GM18520 (cell line): ENCODE measurements at regions not wholly inside any gene's neighbourhood (a gene's known extent, or its start where the extent isn't known, plus 50 kb on each side); places are given as distances from the start of the nearest gene placed in this dataset.

Source experiments
- ATAC-seq: cut with Tn5 transposase; IDR thresholded peaks from one replicate; pipeline ENCODE4 v1.9.1; 2021; ENCODE audit not compliant: unreplicated experiment

- no peak for ATAC-seq
Measured at GRCh38 chr4:32470087-32470585, 1750.0 kb downstream of the PCDH7 start.

DNA sequence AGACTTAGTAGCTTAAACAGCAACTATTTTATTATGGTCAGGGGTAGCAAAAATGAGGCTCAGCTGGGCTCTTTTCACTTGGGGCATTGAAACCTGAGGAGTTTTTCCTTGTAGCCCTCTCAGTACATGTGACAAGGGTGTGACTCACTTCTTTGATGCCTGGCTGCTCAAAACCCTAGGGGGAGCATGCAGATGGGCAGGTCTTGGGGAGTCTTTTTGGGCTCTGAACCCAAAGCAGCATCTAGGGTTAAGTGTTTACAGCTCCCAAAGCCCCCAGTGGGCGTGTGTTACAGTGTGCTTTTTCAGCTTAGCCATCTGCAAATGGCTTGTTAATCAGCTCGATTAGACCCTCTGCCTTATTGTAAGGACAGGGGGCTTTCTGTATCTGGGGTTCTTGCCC, 1752.7 kb downstream of the PCDH7 start:
- no peak for ATAC-seq

GRCh38 chr4:32475710-32476109, 1755.5 kb downstream of the PCDH7 start:
- ATAC-seq, result no peak

DNA sequence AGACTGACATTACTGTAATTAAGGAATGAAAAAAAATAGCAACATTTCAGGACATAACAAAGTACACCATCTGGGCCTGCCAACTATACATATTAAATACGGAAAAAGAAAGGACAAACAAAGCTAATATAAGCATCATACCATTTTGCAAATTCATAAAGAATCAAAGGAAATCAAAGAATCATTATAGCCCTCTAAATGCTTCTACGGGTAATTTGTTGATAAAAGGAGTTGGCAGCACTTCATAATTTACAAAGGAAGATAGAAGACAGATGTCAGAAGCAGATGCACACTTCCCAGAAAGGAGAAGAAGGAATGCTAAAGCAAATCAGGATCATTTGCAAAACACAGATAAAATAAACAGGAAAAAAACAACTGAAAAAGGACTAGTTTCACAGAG, 1757.3 kb downstream of the PCDH7 start:
- ATAC-seq, result no peak

DNA sequence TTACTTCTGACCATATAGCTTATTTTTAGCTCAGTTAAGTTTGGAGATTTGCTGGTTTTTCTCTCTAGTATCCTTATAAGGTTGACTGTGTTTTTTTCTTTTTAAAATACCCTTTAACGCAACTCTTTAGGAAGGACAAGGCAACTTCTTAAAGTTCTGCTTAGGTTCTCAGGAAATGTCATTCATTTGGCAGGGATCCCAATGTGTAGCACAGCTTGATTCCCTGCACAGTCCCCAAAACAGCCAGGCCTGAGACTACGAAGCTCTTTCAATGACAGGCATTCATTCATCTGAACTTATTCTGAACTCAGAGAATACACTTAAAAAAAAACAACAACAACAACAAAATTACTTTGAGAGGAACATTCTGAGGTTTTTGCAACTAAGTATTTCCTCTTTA, 1765.8 kb downstream of the PCDH7 start:
- ATAC-seq, result no peak

DNA sequence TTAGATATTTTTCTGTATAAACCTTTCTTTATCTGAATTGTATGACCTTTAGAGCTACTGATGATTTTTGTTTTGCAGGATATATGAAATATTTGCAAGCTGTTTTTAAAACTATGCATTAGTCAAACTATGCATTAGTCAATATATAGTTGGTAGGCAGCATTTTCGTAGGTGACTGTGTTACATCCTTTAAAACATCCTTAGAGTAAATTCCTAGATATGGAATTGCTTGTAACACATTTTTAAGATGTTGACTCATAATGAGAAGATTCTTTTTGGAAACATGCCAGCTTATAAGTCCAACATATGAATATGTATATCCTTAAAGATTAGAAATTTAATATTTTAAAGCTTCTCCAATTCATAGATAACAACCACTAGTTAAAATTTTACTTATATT, 1768.5 kb downstream of the PCDH7 start:
- no peak for ATAC-seq

DNA sequence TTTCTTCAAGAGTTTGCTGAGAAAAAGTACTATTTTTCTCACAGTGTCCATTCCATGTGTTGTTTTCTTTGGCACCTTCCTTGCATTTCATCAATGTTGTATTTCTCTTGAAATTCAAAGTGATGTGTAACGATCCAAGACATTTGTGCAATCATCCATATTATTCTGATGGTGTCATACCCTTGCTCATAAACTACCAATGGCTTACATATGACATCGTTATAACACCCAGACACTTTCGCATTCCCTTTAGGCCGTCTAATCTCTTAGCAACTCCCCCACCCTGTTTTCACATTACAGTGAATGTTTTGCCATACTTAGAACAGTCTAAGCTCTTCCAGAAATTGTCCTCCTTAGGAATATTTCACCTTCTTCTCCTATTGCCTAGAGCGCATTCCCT, 1779.0 kb downstream of the PCDH7 start:
- no peak for ATAC-seq

DNA sequence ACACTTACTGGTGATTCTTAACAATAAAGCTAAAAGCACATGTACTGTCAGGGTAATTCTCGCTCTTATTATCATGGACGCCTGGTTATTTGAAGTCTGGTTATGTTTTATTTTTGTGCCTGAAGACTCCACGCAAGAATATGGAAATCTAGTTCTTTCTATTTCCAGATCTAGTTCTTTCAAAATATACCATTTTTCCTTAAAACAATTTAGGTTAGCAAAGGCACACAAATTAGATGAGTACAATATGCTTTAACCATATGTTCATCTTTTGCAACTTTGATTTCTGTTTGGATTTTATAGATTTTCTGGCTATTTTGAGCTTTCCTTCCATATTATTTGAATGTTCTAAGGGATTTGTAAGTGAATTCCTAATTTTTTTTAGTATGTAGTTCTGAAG, 1783.1 kb downstream of the PCDH7 start:
- ATAC-seq, result no peak

GRCh38 chr4:32506067-32506466, 1785.9 kb downstream of the PCDH7 start:
- ATAC-seq, result no peak

DNA sequence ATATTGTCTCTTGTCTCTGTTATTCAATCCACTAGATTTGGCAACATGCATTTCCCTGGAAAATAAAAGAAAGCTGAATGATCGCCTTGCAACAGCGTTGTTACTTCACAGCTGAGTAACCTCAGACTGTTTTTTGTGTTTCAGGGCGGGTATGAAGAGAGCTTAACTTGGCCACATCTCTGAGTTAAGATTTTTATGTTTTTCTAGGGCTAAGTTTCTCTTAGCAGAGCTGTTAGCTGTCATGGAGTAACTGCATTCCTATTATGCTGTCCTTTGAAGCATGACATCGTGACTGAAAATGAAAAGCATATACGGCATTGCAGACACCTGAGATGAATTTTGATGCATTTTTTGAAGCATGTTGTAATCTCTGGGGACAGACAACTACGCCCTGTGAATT, 1798.9 kb downstream of the PCDH7 start:
- no peak for ATAC-seq

GRCh38 chr4:32525420-32525819, 1805.3 kb downstream of the PCDH7 start:
- ATAC-seq, result no peak

DNA sequence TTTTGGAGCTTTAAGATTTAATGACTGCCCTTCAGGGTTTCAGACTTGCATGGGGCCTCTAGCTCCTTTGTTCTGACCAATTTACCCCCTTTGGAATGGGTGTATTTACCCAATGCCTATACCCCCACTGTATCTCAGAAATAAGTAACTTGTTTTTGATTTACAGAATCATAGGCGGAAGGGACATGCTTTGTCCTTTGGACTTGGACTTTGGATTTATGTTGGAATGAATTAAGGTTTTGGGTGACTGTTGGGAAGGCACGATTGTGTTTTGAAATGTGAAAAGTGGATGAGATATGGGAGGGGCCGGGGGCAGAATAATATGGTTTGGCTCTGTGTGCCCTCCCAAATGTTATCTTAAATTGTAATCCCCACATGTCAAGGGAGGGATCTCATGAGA, 1824.7 kb downstream of the PCDH7 start:
- ATAC-seq, result no peak

- ATAC-seq, result no peak
Measured at GRCh38 chr4:32551943-32552342, 1831.8 kb downstream of the PCDH7 start.

DNA sequence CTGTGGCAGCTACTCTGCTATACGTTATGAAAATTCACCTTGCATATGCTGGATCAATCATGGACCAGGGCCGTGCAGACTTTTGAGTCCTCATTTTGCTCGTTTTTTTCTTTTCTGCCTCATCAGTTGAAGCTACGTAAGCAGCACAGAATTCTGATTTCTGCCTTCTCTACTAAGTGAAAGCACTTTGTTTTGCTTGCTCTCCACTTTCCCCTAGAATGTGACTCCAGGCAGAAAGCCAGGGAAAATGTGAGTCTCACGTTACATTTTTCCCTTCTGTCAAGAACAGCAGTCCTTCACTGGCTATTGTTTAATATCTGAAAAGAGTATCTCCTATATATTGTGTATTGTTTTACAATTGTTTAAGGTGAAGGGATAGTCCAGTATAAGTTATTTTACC, 1840.1 kb downstream of the PCDH7 start:
- no peak for ATAC-seq

DNA sequence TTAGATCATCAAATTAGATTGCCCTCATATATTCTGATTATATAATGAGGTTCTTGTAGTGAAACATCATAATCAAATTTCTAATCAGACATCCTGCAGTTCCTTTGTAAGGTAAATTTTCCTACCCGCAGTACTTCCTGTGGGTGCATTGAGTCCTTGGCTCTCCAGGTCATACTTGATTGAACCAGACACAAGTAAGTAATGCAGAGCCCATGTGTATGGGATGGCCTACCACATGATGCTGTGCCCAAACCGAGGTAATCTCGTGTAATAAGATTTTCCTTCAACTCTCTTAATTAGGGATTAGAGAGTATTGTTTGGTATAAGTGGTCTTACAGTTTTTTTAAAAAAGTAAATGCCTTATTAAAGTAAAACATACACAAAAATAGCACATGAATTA, 1841.8 kb downstream of the PCDH7 start:
- ATAC-seq, result no peak

- ATAC-seq, result no peak
Measured at GRCh38 chr4:32564626-32565025, 1844.5 kb downstream of the PCDH7 start.

DNA sequence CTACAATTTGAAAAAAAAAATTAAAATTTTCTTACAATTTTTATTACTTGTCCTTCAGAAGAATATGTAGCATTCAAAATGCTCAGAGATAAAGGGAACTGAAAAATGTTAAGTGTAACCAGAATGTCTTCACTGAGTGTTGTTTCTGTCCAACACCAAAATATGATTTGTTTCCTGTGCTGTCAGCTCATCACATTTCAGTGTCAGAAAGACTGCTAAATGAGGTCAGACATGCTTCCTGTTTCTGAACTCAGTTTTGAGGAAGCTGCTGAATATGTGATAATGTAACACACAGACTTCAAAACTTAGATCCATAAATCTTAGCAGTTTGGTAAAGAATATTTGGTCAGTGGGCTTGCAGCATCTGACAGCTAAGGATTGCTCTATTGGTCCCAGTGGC, 1849.7 kb downstream of the PCDH7 start:
- ATAC-seq, result no peak

DNA sequence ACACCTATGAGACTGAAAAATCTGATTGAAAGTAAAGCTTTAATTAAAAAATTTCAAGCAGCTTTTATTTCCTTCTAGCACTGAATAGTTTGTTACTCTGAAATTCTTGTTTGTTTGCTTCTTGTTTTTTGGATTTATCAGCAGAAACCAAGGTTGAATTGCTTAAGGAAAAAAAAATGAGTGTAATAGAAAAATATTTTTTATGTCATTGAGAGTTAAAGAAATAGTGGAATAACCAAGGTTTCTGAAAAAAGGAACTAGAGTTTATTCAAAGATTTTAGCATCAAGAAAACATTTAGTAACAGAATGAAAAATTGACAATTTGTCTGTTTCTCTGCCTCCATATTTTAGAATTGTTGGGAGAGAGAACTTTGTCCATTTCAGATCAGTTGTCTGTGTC, 1852.2 kb downstream of the PCDH7 start:
- no peak for ATAC-seq

DNA sequence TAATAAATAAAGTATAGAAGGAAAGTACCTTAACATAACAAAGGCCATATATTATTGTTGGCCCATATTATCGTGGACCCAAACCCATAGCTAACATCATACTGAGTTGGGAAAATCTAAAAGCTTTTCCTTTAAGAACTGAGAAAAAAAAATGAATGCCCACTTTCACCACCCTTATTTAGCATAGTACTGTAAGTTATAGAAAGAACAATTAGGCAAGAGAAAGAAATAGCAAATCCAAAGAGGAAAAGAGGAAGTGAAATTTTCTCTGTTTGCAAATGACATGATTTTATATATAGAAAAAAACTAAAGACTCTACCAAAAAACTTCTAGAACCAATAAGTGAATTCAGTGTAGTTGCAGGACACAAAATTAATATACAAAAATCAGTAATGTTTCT, 1854.6 kb downstream of the PCDH7 start:
- ATAC-seq, result no peak

DNA sequence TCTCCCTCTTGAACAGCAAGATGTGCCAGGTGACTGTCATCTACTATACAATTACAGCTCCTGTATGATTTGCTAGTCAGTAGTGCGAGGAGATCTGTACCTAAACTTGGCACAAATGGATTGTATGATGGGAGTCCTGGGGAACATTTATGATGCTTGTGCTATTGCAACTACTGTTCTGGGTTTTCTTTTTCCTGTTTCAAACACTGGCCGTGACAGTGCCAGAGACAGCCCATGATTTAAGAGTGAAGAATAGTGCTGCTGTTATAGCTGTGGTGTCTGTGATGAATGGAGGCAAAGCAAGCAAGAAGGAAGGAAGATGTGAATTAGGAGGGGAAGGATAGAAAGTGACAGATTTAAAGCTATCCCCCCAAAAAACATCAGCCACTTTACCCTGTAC, 1868.9 kb downstream of the PCDH7 start:
- no peak for ATAC-seq

DNA sequence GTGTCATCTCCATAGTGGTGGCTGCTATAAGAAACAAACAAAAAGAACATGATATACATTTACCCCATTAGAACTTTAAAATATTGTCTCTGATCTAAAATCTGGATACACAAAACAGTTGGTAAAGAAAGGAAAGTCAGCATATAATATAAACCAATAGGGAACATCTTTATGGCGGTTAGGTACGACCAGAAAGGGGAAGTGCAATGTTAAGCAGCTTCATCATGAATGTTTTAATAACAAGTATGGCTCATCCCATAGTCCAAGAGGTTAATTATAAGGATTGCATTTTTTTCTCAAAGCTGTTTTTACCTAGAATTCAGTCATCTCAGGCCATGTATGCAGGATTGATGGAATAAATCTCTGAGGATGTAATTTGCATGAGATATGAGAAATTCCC, 1869.7 kb downstream of the PCDH7 start:
- no peak for ATAC-seq

GRCh38 chr4:32597354-32597753, 1877.2 kb downstream of the PCDH7 start:
- ATAC-seq, result no peak

- no peak for ATAC-seq
Measured at GRCh38 chr4:32601848-32602247, 1881.7 kb downstream of the PCDH7 start.

- no peak for ATAC-seq
Measured at GRCh38 chr4:32607978-32608377, 1887.8 kb downstream of the PCDH7 start.
